ENCODE measurements at regions not wholly inside any gene's neighbourhood (a gene's known extent, or its start where the extent isn't known, plus 50 kb on each side); places are given as distances from the start of the nearest gene placed in this dataset.

DNA sequence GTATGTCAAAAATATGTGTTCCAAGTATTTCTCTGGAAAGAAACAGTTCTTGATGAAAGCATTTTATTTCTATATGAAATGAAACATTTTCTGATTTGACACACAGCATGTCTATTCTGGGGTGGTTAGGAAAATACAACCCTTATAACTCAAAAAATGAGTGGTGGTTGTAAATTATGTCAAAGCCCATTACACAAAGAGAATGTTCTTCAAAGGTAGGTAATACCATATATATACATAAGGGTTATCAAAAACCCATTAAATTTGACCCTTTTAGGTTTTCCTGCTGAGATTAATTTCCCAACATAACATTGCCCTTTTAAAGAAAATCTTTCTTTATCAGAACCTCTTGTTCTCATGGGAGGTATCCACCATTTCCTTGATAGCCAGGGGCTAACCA, 420.5 kb upstream of the TECRL start:
- intact Hi-C loops (cut with micrococcal nuclease), result no loop called here
- Histone ChIP-seq H3K4me1 (ENCODE audit: control insufficient read depth in 2 of 2, insufficient read depth in 2 of 2, low read length in 2 of 2) (no peaks in the 10 kb centered on the region), H3K9me3 (ENCODE audit: control extremely low read depth in 1 of 3, control insufficient read depth in 2 of 3, insufficient read depth in 1 of 3, low read length in 2 of 3) (no peaks in the 10 kb centered on the region), H2AFZ (ENCODE audit: insufficient read depth, low read depth, low read length, poor library complexity, severe bottlenecking) (no peak overlapping the region), H3K36me3 (replicated peaks in 1 of 2; ENCODE audit: control extremely low read depth in 1 of 2, control insufficient read depth in 1 of 2, extremely low read depth in 1 of 2, insufficient read depth in 2 of 2, low read length in 1 of 2) (no peaks in the 10 kb centered on the region), H3K4me3 (ENCODE audit: control extremely low read depth in 1 of 5, extremely low read depth in 1 of 5, insufficient read depth in 1 of 5, low read depth in 2 of 5, low read length in 4 of 5) (no peak overlapping the region), H3K27me3 (replicated peaks in 1 of 4; ENCODE audit: control extremely low read depth in 1 of 4, control insufficient read depth in 3 of 4, insufficient read depth in 4 of 4, low read length in 3 of 4) (no peaks in the 10 kb centered on the region), H3K79me2 (ENCODE audit: control insufficient read depth, insufficient read depth, low read length) (no peaks in the 10 kb centered on the region), H4K20me1 (ENCODE audit: control insufficient read depth, insufficient read depth, low read length, poor library complexity, severe bottlenecking) (no peaks in the 10 kb centered on the region), H3K9ac (ENCODE audit: low read length) (no peak overlapping the region), H3K4me2 (replicated peaks; ENCODE audit: low read depth, low read length, poor library complexity, severe bottlenecking) (no peak overlapping the region), H3K27ac (ENCODE audit: low read length in 2 of 2) (no peak overlapping the region)
- TF ChIP-seq EZH2 (IDR thresholded peaks at IDR 0.05; ENCODE audit: borderline replicate concordance, insufficient read depth, low read depth, low read length, poor library complexity, severe bottlenecking), result no peak
- TF ChIP-seq, protein P1, sequence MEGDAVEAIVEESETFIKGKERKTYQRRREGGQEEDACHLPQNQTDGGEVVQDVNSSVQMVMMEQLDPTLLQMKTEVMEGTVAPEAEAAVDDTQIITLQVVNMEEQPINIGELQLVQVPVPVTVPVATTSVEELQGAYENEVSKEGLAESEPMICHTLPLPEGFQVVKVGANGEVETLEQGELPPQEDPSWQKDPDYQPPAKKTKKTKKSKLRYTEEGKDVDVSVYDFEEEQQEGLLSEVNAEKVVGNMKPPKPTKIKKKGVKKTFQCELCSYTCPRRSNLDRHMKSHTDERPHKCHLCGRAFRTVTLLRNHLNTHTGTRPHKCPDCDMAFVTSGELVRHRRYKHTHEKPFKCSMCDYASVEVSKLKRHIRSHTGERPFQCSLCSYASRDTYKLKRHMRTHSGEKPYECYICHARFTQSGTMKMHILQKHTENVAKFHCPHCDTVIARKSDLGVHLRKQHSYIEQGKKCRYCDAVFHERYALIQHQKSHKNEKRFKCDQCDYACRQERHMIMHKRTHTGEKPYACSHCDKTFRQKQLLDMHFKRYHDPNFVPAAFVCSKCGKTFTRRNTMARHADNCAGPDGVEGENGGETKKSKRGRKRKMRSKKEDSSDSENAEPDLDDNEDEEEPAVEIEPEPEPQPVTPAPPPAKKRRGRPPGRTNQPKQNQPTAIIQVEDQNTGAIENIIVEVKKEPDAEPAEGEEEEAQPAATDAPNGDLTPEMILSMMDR (IDR thresholded peaks at IDR 0.05), result no peak
- Mint-ChIP-seq H3K9me3 (ENCODE audit: insufficient read depth) (no peaks in the 10 kb centered on the region), H3K4me1 (no peaks in the 10 kb centered on the region), H3K27ac (no peak overlapping the region), H3K4me3 (no peak overlapping the region), H3K27me3 (no peaks in the 10 kb centered on the region)
- POLR2A ChIA-PET, result no interaction called here
- CTCF ChIA-PET, result no interaction called here
- DNase-seq (no peak), ATAC-seq (ENCODE audit: low read depth) (no peak)

DNA sequence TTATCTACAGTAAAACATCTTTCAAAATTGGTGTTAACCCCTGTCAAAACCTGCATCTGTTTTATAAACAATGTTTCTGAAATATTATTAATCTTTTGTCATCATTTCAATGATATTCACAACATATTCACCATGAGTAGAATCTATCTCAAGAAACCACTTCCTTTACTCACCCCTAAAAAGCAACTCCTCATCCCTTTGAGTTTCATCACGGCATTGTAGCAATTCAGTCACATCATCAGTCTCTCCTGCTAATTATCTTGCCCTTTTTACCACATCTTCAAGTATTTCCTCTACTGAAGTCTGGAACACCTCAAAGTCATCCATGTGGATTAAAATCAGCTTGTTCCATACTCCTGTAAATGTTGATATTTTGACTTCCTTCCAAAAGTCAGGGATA, 415.3 kb upstream of the TECRL start:
- Histone ChIP-seq H3K9me3 (ENCODE audit: control extremely low read depth in 1 of 3, control insufficient read depth in 2 of 3, insufficient read depth in 1 of 3, low read length in 2 of 3) (no peaks in the 10 kb centered on the region), H3K36me3 (replicated peaks in 1 of 2; ENCODE audit: control extremely low read depth in 1 of 2, control insufficient read depth in 1 of 2, extremely low read depth in 1 of 2, insufficient read depth in 2 of 2, low read length in 1 of 2) (no peaks in the 10 kb centered on the region), H3K27ac (ENCODE audit: low read length in 2 of 2) (no peak overlapping the region), H2AFZ (ENCODE audit: insufficient read depth, low read depth, low read length, poor library complexity, severe bottlenecking) (no peak overlapping the region), H3K4me2 (replicated peaks; ENCODE audit: low read depth, low read length, poor library complexity, severe bottlenecking) (no peak overlapping the region), H3K27me3 (replicated peaks in 1 of 4; ENCODE audit: control extremely low read depth in 1 of 4, control insufficient read depth in 3 of 4, insufficient read depth in 4 of 4, low read length in 3 of 4) (no peaks in the 10 kb centered on the region), H3K79me2 (ENCODE audit: control insufficient read depth, insufficient read depth, low read length) (no peaks in the 10 kb centered on the region), H4K20me1 (ENCODE audit: control insufficient read depth, insufficient read depth, low read length, poor library complexity, severe bottlenecking) (no peaks in the 10 kb centered on the region), H3K4me1 (ENCODE audit: control insufficient read depth in 2 of 2, insufficient read depth in 2 of 2, low read length in 2 of 2) (no peaks in the 10 kb centered on the region), H3K4me3 (ENCODE audit: control extremely low read depth in 1 of 5, extremely low read depth in 1 of 5, insufficient read depth in 1 of 5, low read depth in 2 of 5, low read length in 4 of 5) (no peak overlapping the region), H3K9ac (ENCODE audit: low read length) (no peak overlapping the region)
- DNase-seq (no peak), ATAC-seq (ENCODE audit: low read depth) (no peak)
- Mint-ChIP-seq H3K4me3 (no peak overlapping the region), H3K27me3 (no peaks in the 10 kb centered on the region), H3K4me1 (no peaks in the 10 kb centered on the region), H3K9me3 (ENCODE audit: insufficient read depth) (no peaks in the 10 kb centered on the region), H3K27ac (no peak overlapping the region)
- TF ChIP-seq EZH2 (IDR thresholded peaks at IDR 0.05; ENCODE audit: borderline replicate concordance, insufficient read depth, low read depth, low read length, poor library complexity, severe bottlenecking), result no peak
- TF ChIP-seq, protein P1 (IDR thresholded peaks at IDR 0.05), result no peak
- POLR2A ChIA-PET, result no interaction called here
- CTCF ChIA-PET, result no interaction called here
- WGBS (ENCODE audit: insufficient coverage), result 63% methylated on average over 1 of the region's 1 CpG
- intact Hi-C loops (cut with micrococcal nuclease), result no loop called here

All from B cell (primary cell).